ENCODE measurements at regions not wholly inside any gene's neighbourhood (a gene's known extent, or its start where the extent isn't known, plus 50 kb on each side); places are given as distances from the start of the nearest gene placed in this dataset.

GRCh38 chr13:74197677-74198429 is 63.6 kb upstream of the KLF12 start:
- intact Hi-C loops (cut with DNase I), result no loop called here
- Histone ChIP-seq H3K4me3 (no peak overlapping the region), H3K9me3 (no peaks in the 10 kb centered on the region), H3K36me3 (no peaks in the 10 kb centered on the region), H3K27ac (replicated peaks in 1 of 4) (no peak overlapping the region), H3K4me1 (peaks cover 0 to 9% (median 5%) of the 10 kb centered on the region in 4 donors), H3K27me3 (no peaks in the 10 kb centered on the region)
- TF ChIP-seq EP300 (IDR thresholded peaks at IDR 0.05) (no peak), CTCF (IDR thresholded peaks at IDR 0.05) (no peak), POLR2AphosphoS5 (IDR thresholded peaks at IDR 0.05) (no peak), POLR2A (IDR thresholded peaks at IDR 0.05; ENCODE audit: low read depth) (no peak)
- 90% methylated on average over 4 of the region's 4 CpGs for WGBS
- no peak for DNase-seq (ENCODE audit: extremely low spot score)

DNA sequence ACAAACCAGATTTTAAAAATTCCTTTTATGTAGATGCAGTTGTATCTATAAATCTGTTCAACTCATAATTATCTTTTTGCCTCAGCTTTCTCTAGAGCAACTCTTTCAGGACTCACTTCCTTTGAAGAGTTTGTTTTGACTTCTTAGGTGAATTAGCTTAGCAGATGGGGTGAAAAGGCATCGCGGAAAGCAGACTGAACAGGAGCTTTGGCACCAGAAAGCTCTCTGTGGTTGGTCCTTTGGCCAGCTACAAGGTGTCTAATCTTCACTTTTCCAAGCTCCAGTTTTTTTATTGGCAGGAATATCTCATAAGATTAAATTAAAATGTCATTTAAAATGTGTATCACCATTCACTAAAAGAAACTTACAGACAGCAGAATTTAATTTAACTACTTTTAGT is 60.6 kb upstream of the KLF12 start:
- Histone ChIP-seq H3K9me3 (no peaks in the 10 kb centered on the region), H3K27ac (replicated peaks in 1 of 4) (no peak overlapping the region), H3K36me3 (no peaks in the 10 kb centered on the region), H3K4me3 (no peak overlapping the region), H3K27me3 (no peaks in the 10 kb centered on the region), H3K4me1 (no peaks in the 10 kb centered on the region)
- intact Hi-C loops (cut with DNase I), result no loop called here
- TF ChIP-seq CTCF (IDR thresholded peaks at IDR 0.05) (no peak), EP300 (IDR thresholded peaks at IDR 0.05) (no peak), POLR2AphosphoS5 (IDR thresholded peaks at IDR 0.05) (no peak), POLR2A (IDR thresholded peaks at IDR 0.05; ENCODE audit: low read depth) (no peak)
- 48% methylated on average over 2 of the region's 2 CpGs for WGBS
- no peak for DNase-seq (ENCODE audit: extremely low spot score)

DNA sequence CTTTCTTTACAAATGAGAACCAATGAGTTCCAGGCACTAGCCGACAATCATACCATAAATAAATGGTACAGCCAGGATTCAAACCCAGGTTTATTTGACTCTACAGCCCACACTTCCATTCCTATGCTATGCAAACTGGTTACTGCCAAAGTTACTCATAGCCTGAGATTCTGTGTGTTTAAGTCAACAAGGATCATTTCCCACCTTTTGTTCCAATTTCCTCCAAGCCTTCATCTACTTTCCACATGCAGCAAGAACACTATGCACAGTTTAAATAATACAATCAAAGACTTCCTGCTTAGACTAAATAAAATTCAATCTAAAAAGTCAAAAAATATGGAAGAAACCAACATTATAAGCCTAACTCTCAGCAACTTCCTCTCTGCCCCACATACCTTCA is 59.2 kb upstream of the KLF12 start:
- Histone ChIP-seq H3K27ac (replicated peaks in 1 of 4) (no peak overlapping the region), H3K4me3 (no peak overlapping the region), H3K4me1 (no peaks in the 10 kb centered on the region), H3K9me3 (no peaks in the 10 kb centered on the region), H3K27me3 (no peaks in the 10 kb centered on the region), H3K36me3 (no peaks in the 10 kb centered on the region)
- intact Hi-C loops (cut with DNase I), result no loop called here
- WGBS, result 94% methylated on average over 1 of the region's 1 CpG
- TF ChIP-seq POLR2AphosphoS5 (IDR thresholded peaks at IDR 0.05) (no peak), CTCF (IDR thresholded peaks at IDR 0.05) (no peak), POLR2A (IDR thresholded peaks at IDR 0.05; ENCODE audit: low read depth) (no peak), EP300 (IDR thresholded peaks at IDR 0.05) (no peak)
- no peak for DNase-seq (ENCODE audit: extremely low spot score)

GRCh38 chr13:74191410-74191809 is 57.2 kb upstream of the KLF12 start:
- H3K27ac ChIP-seq (replicated peaks in 1 of 4), result no peak overlapping the region
- WGBS, result 83% methylated on average over 3 of the region's 3 CpGs
- no peaks in the 10 kb centered on the region for H3K27me3 ChIP-seq
- no peaks in the 10 kb centered on the region for H3K9me3 ChIP-seq
- H3K4me3 ChIP-seq, result no peak overlapping the region
- TF ChIP-seq EP300 (IDR thresholded peaks at IDR 0.05), result no peak
- TF ChIP-seq POLR2A (IDR thresholded peaks at IDR 0.05; ENCODE audit: low read depth), result no peak
- TF ChIP-seq CTCF (IDR thresholded peaks at IDR 0.05), result no peak
- no peak for TF ChIP-seq POLR2AphosphoS5 (IDR thresholded peaks at IDR 0.05)
- DNase-seq (ENCODE audit: extremely low spot score), result no peak
- no peaks in the 10 kb centered on the region for H3K4me1 ChIP-seq
- no peaks in the 10 kb centered on the region for H3K36me3 ChIP-seq
- intact Hi-C loops (cut with DNase I), result no loop called here

DNA sequence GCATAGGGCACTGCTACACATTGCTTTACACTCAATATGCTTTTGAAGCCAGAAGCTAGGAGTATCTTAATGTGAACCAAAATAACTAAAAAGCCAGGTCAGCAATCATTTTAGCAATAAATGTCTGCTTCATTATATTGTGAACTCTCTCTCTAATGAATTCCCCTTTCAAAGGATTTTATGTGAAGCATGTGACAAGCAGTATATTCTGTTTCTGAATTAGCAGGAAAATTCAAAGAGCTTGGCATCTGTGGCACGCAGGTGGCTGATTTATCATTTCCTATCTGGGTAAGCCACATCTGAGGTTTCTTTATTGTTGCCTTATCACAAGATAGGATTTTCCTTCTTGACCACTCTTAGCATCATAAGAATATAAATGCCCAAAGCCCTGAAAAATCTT is 56.8 kb upstream of the KLF12 start:
- Histone ChIP-seq H3K27me3 (no peaks in the 10 kb centered on the region), H3K4me3 (no peak overlapping the region), H3K27ac (replicated peaks in 1 of 4) (no peak overlapping the region), H3K9me3 (no peaks in the 10 kb centered on the region), H3K36me3 (no peaks in the 10 kb centered on the region), H3K4me1 (no peaks in the 10 kb centered on the region)
- no peak for DNase-seq (ENCODE audit: extremely low spot score)
- TF ChIP-seq CTCF (IDR thresholded peaks at IDR 0.05) (no peak), POLR2AphosphoS5 (IDR thresholded peaks at IDR 0.05) (no peak), POLR2A (IDR thresholded peaks at IDR 0.05; ENCODE audit: low read depth) (no peak), EP300 (IDR thresholded peaks at IDR 0.05) (no peak)
- WGBS, result 73% methylated on average over 1 of the region's 1 CpG
- intact Hi-C loops (cut with DNase I), result no loop called here
